NT2/D1 (cell line): ENCODE measurements at regions not wholly inside any gene's neighbourhood (a gene's known extent, or its start where the extent isn't known, plus 50 kb on each side); places are given as distances from the start of the nearest gene placed in this dataset.

Source experiments
- DNase-seq: peaks from one replicate; pipeline ENCODE4 v3.0.0-alpha.2; 2011; ENCODE audit warnings: low read depth, low spot score
- H3K27me3 ChIP-seq: 2 replicates; pipeline ENCODE4 v1.6.0; 2011; ENCODE audit warnings: mild to moderate bottlenecking; ENCODE audit not compliant: insufficient read length, insufficient read depth
- H3K36me3 ChIP-seq: 2 replicates; pipeline ENCODE4 v1.6.1; 2011; ENCODE audit warnings: mild to moderate bottlenecking, low read length, mixed read lengths; ENCODE audit not compliant: insufficient read depth, insufficient read length
- H3K4me1 ChIP-seq: 2 replicates; pipeline ENCODE4 v1.5.1; 2011; ENCODE audit not compliant: insufficient read depth, insufficient read length
- H3K4me3 ChIP-seq: 2 replicates; pipeline ENCODE4 v1.5.1; 2011; ENCODE audit warnings: low read depth; ENCODE audit not compliant: insufficient read length
- H3K9ac ChIP-seq: 2 replicates; pipeline ENCODE4 v1.6.0; 2011; ENCODE audit warnings: low read depth; ENCODE audit not compliant: insufficient read length
- H3K9me3 ChIP-seq: 2 replicates; pipeline ENCODE4 v1.5.1; 2011; ENCODE audit warnings: mild to moderate bottlenecking, low read length; ENCODE audit not compliant: insufficient read depth
- SUZ12 ChIP-seq: IDR thresholded peaks from 2 replicates; pipeline ENCODE4 v1.6.1; 2011; ENCODE audit not compliant: insufficient read length, insufficient read depth; ENCODE audit errors: extremely low read depth
- YY1 ChIP-seq: IDR thresholded peaks from 2 replicates; pipeline ENCODE4 v1.6.1; 2011; ENCODE audit not compliant: insufficient read length, insufficient read depth
- ZNF274 ChIP-seq: IDR thresholded peaks from 2 replicates; pipeline ENCODE4 v1.6.1; 2011; ENCODE audit warnings: mild to moderate bottlenecking, low read depth, low read length

DNA sequence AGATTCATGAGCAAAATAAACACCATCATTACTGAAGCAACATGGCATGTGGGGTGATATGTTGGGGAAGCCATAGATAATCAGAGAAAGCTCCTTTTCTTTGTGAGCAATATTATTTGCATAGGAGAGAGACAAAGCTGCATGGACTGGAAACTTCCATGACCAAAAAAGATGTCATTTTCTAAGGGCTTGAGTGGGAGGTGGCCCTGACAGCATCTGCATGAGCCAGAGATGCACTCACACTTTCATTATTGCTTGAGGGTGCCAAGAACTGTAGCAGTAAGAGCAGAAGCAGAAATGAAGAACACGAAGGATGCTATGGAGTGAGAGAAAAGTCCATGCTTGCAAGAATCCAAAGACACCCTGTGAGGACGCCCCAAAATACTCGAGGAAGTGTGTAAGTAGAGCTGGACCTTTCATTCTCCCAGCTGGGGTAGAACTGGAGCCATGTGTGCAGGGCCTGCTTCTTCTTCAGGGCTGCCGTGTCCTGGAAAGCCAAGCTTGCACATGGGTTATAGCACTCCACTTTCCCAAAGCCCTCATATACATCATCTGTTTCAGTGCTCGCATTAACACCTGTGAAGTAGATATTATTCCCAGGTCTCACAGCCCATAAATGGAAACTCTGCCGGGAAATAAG lies 851.2 kb downstream of the DHX35 start:
- Histone ChIP-seq H3K27me3 (no peaks in the 10 kb centered on the region), H3K4me3 (no peak overlapping the region), H3K4me1 (no peaks in the 10 kb centered on the region), H3K9ac (no peak overlapping the region), H3K36me3 (no peaks in the 10 kb centered on the region), H3K9me3 (no peaks in the 10 kb centered on the region)
- TF ChIP-seq ZNF274 = no peak
- no peak for TF ChIP-seq YY1
- TF ChIP-seq SUZ12 = no peak
- no peak for DNase-seq

DNA sequence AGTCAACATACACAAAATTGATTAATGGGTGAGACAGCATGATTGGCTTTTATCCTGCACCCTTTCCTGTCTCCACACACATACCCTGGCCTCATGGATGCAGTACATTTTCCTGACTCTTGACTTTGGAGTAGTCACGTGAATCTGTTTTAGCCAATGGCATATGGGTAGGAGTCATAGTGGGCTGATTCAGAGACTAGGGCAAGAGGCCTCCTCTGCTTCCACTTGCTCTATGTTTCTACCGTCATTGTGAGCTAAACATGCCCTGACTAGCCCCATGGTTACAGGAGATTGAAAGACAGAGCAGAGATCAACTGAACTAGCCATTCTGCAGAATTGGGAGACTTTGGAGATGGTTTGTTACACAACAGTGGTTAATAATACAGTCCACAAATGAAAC lies 850.0 kb downstream of the DHX35 start:
- Histone ChIP-seq H3K36me3 (no peaks in the 10 kb centered on the region), H3K9me3 (no peaks in the 10 kb centered on the region), H3K4me1 (no peaks in the 10 kb centered on the region), H3K9ac (no peak overlapping the region), H3K4me3 (no peak overlapping the region), H3K27me3 (no peaks in the 10 kb centered on the region)
- TF ChIP-seq SUZ12 (no peak), ZNF274 (no peak), YY1 (no peak)
- no peak for DNase-seq

- Histone ChIP-seq H3K4me3 (no peak overlapping the region), H3K27me3 (no peaks in the 10 kb centered on the region), H3K9me3 (no peaks in the 10 kb centered on the region), H3K9ac (no peak overlapping the region), H3K36me3 (no peaks in the 10 kb centered on the region), H3K4me1 (no peaks in the 10 kb centered on the region)
- TF ChIP-seq YY1 (no peak), ZNF274 (no peak), SUZ12 (no peak)
- no peak for DNase-seq
Observed at GRCh38 chr20:39810309-39810708, 848.2 kb downstream of the DHX35 start.

DNA sequence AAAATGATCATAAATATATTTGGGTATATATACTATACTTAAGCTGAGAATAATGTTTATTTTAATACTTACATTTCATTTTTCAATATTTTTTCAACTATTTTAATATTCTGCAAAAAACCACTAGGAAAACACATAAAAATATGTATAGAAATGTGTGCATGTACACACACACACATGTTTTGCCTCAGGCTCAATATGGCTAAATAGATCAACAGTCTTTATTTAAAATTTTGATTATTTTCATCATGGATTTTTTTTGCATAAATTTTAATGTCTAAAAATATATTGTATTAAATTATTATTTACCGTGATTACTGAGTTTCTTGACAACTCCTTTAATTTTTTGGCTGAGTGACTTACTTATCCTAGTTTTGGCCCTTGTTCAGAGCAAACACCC lies 846.5 kb downstream of the DHX35 start:
- H3K9me3 ChIP-seq = no peaks in the 10 kb centered on the region
- H3K27me3 ChIP-seq = no peaks in the 10 kb centered on the region
- H3K4me1 ChIP-seq = no peaks in the 10 kb centered on the region
- DNase-seq = no peak
- no peaks in the 10 kb centered on the region for H3K36me3 ChIP-seq
- no peak overlapping the region for H3K4me3 ChIP-seq
- TF ChIP-seq ZNF274 (no peak), SUZ12 (no peak), YY1 (no peak)
- H3K9ac ChIP-seq = no peak overlapping the region

DNA sequence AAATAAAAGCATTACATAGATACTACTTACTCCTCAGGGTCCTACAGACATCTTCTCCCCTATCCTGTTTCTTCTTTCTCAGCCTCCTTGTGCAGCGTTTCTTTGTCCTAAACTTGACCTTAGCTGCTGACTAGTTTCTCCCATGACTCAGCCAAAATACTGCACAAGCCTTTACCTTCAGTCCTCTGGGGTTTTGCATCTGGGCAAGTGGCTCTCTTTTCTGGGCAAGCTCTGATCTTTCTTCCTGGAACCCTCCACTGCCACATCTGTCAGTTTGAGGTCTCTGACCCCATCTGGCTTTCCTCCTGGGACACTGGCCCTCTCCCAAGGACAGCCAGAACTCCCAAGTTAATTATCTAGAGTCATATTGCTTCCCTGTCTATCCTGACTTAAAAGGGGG lies 838.4 kb downstream of the DHX35 start:
- DNase-seq = no peak
- Histone ChIP-seq H3K9ac (no peak overlapping the region), H3K4me3 (no peak overlapping the region), H3K9me3 (no peaks in the 10 kb centered on the region), H3K36me3 (no peaks in the 10 kb centered on the region), H3K4me1 (no peaks in the 10 kb centered on the region), H3K27me3 (no peaks in the 10 kb centered on the region)
- TF ChIP-seq ZNF274 (no peak), YY1 (no peak), SUZ12 (no peak)

GRCh38 chr20:39800111-39800510 lies 838.0 kb downstream of the DHX35 start:
- Histone ChIP-seq H3K9ac (no peak overlapping the region), H3K4me3 (no peak overlapping the region), H3K36me3 (no peaks in the 10 kb centered on the region), H3K9me3 (no peaks in the 10 kb centered on the region), H3K4me1 (no peaks in the 10 kb centered on the region), H3K27me3 (no peaks in the 10 kb centered on the region)
- TF ChIP-seq ZNF274 = no peak
- no peak for TF ChIP-seq YY1
- no peak for TF ChIP-seq SUZ12
- no peak for DNase-seq

- H3K9me3 ChIP-seq = no peaks in the 10 kb centered on the region
- H3K36me3 ChIP-seq = no peaks in the 10 kb centered on the region
- TF ChIP-seq YY1 (no peak), ZNF274 (no peak), SUZ12 (no peak)
- no peak for DNase-seq
- no peaks in the 10 kb centered on the region for H3K4me1 ChIP-seq
- no peak overlapping the region for H3K4me3 ChIP-seq
- no peaks in the 10 kb centered on the region for H3K27me3 ChIP-seq
- H3K9ac ChIP-seq = no peak overlapping the region
Observed at GRCh38 chr20:39799366-39799965, 837.3 kb downstream of the DHX35 start.
